GM18867 (cell line): ENCODE measurements at regions not wholly inside any gene's neighbourhood (a gene's known extent, or its start where the extent isn't known, plus 50 kb on each side); places are given as distances from the start of the nearest gene placed in this dataset.
"Not testable (repeated sequence)": the region's sequence is repeated elsewhere in the genome, so short reads cannot be mapped to it uniquely, and the experiment has no call there.

Source experiments
- ATAC-seq: cut with Tn5 transposase; IDR thresholded peaks from one replicate; pipeline ENCODE4 v1.9.1; 2021; ENCODE audit warnings: mild to moderate bottlenecking, moderate library complexity; ENCODE audit not compliant: unreplicated experiment

- not testable (repeated sequence) for ATAC-seq
Measured at GRCh38 chr2:101645886-101646285, 51.6 kb upstream of the MAP4K4 start.

- ATAC-seq: no peak
Measured at GRCh38 chr2:101644842-101645383, 52.6 kb upstream of the MAP4K4 start.

- no peak for ATAC-seq
Measured at GRCh38 chr2:101643004-101643524, 54.4 kb upstream of the MAP4K4 start.

GRCh38 chr2:101638817-101639605 lies 58.5 kb upstream of the MAP4K4 start:
- ATAC-seq: no peak

- no peak for ATAC-seq
Measured at GRCh38 chr2:101638181-101638711, 59.3 kb upstream of the MAP4K4 start.

- no peak for ATAC-seq
Measured at GRCh38 chr2:101630224-101630949, 67.1 kb upstream of the MAP4K4 start.

- ATAC-seq: no peak
Measured at GRCh38 chr2:101628030-101628392, 69.5 kb upstream of the MAP4K4 start.

- ATAC-seq: no peak
Measured at GRCh38 chr2:101627285-101628029, 70.0 kb upstream of the MAP4K4 start.

GRCh38 chr2:101625814-101626213 lies 71.7 kb upstream of the MAP4K4 start:
- ATAC-seq: not testable (repeated sequence)

- ATAC-seq: peak; percentile 49
Measured at GRCh38 chr2:101625387-101625786, 72.1 kb upstream of the MAP4K4 start.

GRCh38 chr2:101624706-101625332 lies 72.7 kb upstream of the MAP4K4 start:
- ATAC-seq: no peak

- ATAC-seq: peak; percentile 68
Measured at GRCh38 chr2:101623031-101623521, 74.4 kb upstream of the MAP4K4 start.

- peak; percentile 93 for ATAC-seq
Measured at GRCh38 chr2:101622210-101623030, 75.1 kb upstream of the MAP4K4 start.

- no peak for ATAC-seq
Measured at GRCh38 chr2:101619191-101619591, 78.3 kb upstream of the MAP4K4 start.

GRCh38 chr2:101617796-101618195 lies 79.7 kb upstream of the MAP4K4 start:
- ATAC-seq: no peak

GRCh38 chr2:101617188-101617587 lies 80.3 kb upstream of the MAP4K4 start:
- no peak for ATAC-seq

GRCh38 chr2:101614127-101614759 lies 83.3 kb upstream of the MAP4K4 start:
- ATAC-seq: no peak

GRCh38 chr2:101613056-101613704 lies 84.3 kb upstream of the MAP4K4 start:
- no peak for ATAC-seq
